ENCODE measurements at regions not wholly inside any gene's neighbourhood (a gene's known extent, or its start where the extent isn't known, plus 50 kb on each side); places are given as distances from the start of the nearest gene placed in this dataset.

- TF ChIP-seq POLR2AphosphoS5 (IDR thresholded peaks at IDR 0.05) (no peak), CTCF (IDR thresholded peaks at IDR 0.05) (no peak), POLR2A (IDR thresholded peaks at IDR 0.05) (no peak)
- Histone ChIP-seq H3K27me3 (no peaks in the 10 kb centered on the region), H3K4me3 (no peak overlapping the region), H3K9me3 (no peaks in the 10 kb centered on the region), H3K36me3 (no peaks in the 10 kb centered on the region), H3K27ac (no peak overlapping the region), H3K4me1 (no peaks in the 10 kb centered on the region)
- intact Hi-C loops (cut with DNase I; ENCODE audit: low total_unique reads), result no loop called here
- no peak for DNase-seq (ENCODE audit: low spot score in 2 of 2)
Measured at GRCh38 chr9:90065851-90066250, 461.0 kb downstream of the GADD45G start.

GRCh38 chr9:90069085-90069484, 464.3 kb downstream of the GADD45G start:
- TF ChIP-seq POLR2AphosphoS5 (IDR thresholded peaks at IDR 0.05) (no peak), POLR2A (IDR thresholded peaks at IDR 0.05) (no peak), CTCF (IDR thresholded peaks at IDR 0.05) (no peak)
- no peaks in the 10 kb centered on the region for H3K27me3 ChIP-seq

GRCh38 chr9:90070056-90070455, 465.2 kb downstream of the GADD45G start:
- no peak overlapping the region for H3K27ac ChIP-seq
- no peaks in the 10 kb centered on the region for H3K27me3 ChIP-seq
- no peak overlapping the region for H3K4me3 ChIP-seq
- no peaks in the 10 kb centered on the region for H3K36me3 ChIP-seq
- no peak for DNase-seq (ENCODE audit: low spot score in 2 of 2)
- TF ChIP-seq POLR2A (IDR thresholded peaks at IDR 0.05) (no peak), CTCF (IDR thresholded peaks at IDR 0.05) (no peak), POLR2AphosphoS5 (IDR thresholded peaks at IDR 0.05) (no peak)
- no peaks in the 10 kb centered on the region for H3K9me3 ChIP-seq
- intact Hi-C loops (cut with DNase I; ENCODE audit: low total_unique reads), result no loop called here
- H3K4me1 ChIP-seq, result no peaks in the 10 kb centered on the region

More at GRCh38 chr9:90069085-90069484, 464.3 kb downstream of the GADD45G start:
- no peaks in the 10 kb centered on the region for H3K9me3 ChIP-seq
- no peaks in the 10 kb centered on the region for H3K4me1 ChIP-seq
- intact Hi-C loops (cut with DNase I; ENCODE audit: low total_unique reads), result no loop called here
- no peak overlapping the region for H3K27ac ChIP-seq
- DNase-seq (ENCODE audit: low spot score in 2 of 2), result no peak
- H3K36me3 ChIP-seq, result no peaks in the 10 kb centered on the region
- no peak overlapping the region for H3K4me3 ChIP-seq

GRCh38 chr9:90070469-90070868, 465.7 kb downstream of the GADD45G start:
- Histone ChIP-seq H3K36me3 (no peaks in the 10 kb centered on the region), H3K27ac (no peak overlapping the region), H3K27me3 (no peaks in the 10 kb centered on the region), H3K9me3 (no peaks in the 10 kb centered on the region), H3K4me3 (no peak overlapping the region), H3K4me1 (no peaks in the 10 kb centered on the region)
- DNase-seq (ENCODE audit: low spot score in 2 of 2), result no peak
- intact Hi-C loops (cut with DNase I; ENCODE audit: low total_unique reads), result no loop called here
- TF ChIP-seq POLR2A (IDR thresholded peaks at IDR 0.05) (no peak), POLR2AphosphoS5 (IDR thresholded peaks at IDR 0.05) (no peak), CTCF (IDR thresholded peaks at IDR 0.05) (no peak)

- H3K27ac ChIP-seq, result no peak overlapping the region
- no peaks in the 10 kb centered on the region for H3K27me3 ChIP-seq
- no peak overlapping the region for H3K4me3 ChIP-seq
- no peaks in the 10 kb centered on the region for H3K4me1 ChIP-seq
- no peak for DNase-seq (ENCODE audit: low spot score in 2 of 2)
- intact Hi-C loops (cut with DNase I; ENCODE audit: low total_unique reads), result no loop called here
- H3K36me3 ChIP-seq, result no peaks in the 10 kb centered on the region
- H3K9me3 ChIP-seq, result no peaks in the 10 kb centered on the region
- no peak for TF ChIP-seq CTCF (IDR thresholded peaks at IDR 0.05)
- TF ChIP-seq POLR2A (IDR thresholded peaks at IDR 0.05), result no peak
- no peak for TF ChIP-seq POLR2AphosphoS5 (IDR thresholded peaks at IDR 0.05)
Measured at GRCh38 chr9:90070931-90071660, 466.3 kb downstream of the GADD45G start.

Measured in breast epithelium (tissue), 4 donors.